Islet of Langerhans (tissue), 1 donor: ENCODE measurements at regions not wholly inside any gene's neighbourhood (a gene's known extent, or its start where the extent isn't known, plus 50 kb on each side); places are given as distances from the start of the nearest gene placed in this dataset.

ENCODE experiments used
- FAIRE-seq: peaks from one replicate; lab custom pipeline; 2011; peaks lifted over from hg19 to GRCh38; lab: Jason Lieb, UNC

- FAIRE-seq, result no peak
Observed at GRCh38 chr2:176613323-176613987, 344.2 kb downstream of the MTX2 start.

DNA sequence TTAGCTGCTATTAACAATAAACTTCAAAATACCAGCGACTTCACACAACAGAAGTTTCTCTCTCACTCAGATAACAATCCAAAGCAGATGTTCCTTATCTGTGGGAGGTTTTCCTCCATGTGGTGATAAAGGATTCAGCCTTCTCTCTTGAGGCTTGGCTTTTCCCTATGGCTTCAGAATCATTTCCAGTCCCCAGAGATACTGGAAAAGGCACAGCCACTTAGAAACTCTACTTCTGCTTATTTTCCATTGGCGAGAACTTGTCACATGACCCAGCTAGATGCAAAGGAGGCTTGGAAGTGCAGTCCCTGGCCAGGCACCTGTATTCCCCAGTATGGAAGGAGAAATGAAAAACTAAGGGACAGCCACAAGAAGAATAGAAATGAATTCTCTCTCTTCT lies 344.8 kb downstream of the MTX2 start:
- no peak for FAIRE-seq

DNA sequence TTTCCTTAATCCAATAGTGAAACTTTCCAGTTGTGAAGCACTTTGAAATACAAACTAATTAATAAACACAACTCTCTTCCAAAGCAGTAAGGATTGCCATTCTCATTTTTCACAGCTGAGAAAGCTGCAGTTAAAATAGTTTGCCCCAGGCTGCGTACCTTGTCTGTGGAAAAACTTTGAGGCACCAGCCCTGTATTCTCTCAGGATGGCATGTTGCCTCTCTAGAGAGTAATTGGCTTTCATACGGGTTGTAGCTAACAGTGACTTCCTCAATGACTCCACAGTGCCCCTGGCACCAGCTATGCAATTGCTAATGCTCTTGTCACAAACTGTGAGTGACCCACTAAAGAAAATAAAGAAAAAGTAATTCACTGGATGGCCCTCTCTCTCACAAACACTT lies 345.7 kb downstream of the MTX2 start:
- FAIRE-seq, result no peak

GRCh38 chr2:176619504-176619903 lies 350.3 kb downstream of the MTX2 start:
- no peak for FAIRE-seq

GRCh38 chr2:176621350-176621749 lies 352.1 kb downstream of the MTX2 start:
- no peak for FAIRE-seq

DNA sequence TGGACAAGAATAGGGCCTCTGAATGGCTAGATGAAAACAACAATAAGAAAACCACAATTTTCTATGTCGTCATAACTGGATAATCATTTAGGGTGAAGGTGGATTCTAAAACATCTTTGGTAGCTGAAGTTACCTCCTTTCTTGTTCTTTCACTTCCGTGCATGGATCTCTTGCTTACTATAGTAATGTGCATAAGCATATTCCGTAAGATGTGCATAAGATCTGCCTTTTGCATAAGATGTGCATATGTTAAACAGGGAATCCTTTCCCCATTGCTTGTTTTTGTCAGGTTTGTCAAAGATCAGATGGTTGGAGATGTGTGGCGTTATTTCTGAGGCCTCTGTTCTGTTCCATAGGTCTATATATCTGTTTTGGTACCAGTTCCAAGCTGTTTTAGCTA lies 353.6 kb downstream of the MTX2 start:
- FAIRE-seq, result no peak

DNA sequence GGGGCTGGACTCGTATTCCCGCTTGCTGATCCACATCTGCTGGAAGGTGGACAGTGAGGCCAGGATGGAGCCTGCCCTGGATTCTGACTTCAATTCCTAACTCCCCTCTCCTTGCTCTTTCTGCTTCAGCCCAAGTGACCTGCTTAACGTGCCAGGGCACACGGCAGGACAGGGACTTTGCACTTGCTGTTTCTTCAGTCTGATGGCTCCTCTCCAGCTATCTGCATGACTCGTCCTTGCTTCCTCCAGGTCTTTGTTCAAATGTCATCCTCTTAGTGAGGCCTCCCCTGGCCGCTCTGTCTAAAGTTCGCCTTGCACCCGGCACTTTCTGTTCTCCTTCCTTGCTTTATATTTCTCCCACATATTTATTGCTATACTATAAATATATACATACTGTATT lies 357.6 kb downstream of the MTX2 start:
- FAIRE-seq, result no peak

GRCh38 chr2:176628438-176628837 lies 359.2 kb downstream of the MTX2 start:
- no peak for FAIRE-seq

DNA sequence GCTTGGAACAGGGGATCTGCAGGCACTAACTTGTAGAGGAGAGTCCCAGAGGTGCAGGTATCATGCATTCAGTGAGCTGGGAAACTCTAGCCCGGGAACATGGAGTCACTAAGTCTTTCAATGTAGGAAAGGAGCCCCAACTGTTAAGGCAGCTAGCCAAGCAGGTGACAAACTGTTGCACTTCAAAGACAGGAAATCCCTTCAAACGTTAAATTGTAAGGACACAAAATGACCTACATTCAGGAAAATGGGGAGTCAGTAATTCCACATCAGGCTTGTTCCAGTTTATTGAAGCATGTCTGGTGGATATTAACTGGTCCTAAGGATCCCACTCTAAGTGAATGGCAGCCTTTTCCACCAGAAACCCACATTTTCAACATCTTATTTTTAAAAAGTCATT lies 364.5 kb downstream of the MTX2 start:
- FAIRE-seq, result no peak

DNA sequence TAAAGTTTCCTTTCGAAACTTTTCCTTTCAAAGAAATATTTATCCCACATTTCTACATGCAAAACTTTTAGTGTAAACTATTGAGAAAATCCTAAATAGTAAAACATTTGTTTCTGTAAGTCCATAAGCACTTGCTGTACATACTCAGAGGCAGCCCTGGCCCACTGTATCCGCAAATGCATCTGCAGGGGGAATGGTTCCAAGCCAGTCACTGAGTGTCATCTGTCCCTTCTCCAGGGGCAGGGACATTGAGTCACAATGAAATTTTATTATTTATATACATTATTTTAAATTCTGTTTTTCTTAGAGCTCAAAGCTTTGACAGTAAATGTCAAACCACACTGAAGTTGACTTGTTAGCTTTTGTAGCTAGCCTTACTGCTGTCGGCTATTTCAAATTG lies 367.2 kb downstream of the MTX2 start:
- no peak for FAIRE-seq

DNA sequence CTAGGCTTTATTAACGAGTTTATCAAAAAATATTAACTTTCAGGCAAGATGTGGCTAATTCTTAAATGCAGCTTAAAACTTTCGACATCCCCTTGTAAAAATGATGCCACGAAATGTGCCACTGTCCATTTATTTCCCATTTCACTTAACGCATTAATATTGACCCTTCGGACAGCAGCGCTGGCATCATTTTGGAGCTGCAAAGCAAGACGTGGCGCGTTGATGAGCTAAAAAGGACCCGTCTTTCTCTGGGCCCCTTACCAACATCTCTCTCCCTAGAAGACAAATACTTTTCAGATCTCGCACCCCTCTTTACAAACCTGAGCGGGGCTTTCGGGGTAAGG lies 367.9 kb downstream of the MTX2 start:
- FAIRE-seq, result no peak

DNA sequence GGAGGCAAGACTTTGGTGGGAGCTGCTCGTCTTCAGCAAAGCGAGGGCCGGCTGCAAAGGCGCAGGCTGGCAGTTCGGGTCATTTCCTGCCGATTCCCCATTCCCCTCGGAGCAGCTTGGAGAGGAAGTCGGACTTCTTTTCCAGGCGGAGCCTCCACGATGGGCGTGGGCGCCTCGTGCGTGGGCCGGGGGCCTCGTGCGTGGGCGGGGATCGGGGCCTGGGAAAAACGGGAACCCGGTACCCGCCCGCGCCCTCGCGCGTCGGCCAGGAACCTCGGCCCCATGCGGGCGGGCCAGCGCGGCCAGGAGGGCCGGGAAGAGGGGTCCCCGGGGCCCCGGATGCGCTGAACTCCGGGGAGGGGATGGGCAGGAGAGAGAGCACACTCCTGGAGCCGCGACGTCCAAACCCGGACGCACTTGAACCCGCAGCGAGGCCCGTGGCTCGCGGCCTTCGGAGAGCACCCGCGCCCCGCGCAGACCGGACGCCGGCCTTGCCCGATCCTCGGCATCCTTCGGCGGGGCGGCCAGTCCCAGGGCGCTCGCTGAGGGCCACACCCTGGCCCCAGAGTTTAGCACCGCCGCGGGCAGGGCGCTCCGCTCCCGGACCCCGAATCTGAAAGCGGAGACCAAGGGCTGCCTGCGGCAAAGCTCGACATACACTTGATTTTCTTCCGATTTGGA lies 368.4 kb downstream of the MTX2 start:
- FAIRE-seq, result no peak

DNA sequence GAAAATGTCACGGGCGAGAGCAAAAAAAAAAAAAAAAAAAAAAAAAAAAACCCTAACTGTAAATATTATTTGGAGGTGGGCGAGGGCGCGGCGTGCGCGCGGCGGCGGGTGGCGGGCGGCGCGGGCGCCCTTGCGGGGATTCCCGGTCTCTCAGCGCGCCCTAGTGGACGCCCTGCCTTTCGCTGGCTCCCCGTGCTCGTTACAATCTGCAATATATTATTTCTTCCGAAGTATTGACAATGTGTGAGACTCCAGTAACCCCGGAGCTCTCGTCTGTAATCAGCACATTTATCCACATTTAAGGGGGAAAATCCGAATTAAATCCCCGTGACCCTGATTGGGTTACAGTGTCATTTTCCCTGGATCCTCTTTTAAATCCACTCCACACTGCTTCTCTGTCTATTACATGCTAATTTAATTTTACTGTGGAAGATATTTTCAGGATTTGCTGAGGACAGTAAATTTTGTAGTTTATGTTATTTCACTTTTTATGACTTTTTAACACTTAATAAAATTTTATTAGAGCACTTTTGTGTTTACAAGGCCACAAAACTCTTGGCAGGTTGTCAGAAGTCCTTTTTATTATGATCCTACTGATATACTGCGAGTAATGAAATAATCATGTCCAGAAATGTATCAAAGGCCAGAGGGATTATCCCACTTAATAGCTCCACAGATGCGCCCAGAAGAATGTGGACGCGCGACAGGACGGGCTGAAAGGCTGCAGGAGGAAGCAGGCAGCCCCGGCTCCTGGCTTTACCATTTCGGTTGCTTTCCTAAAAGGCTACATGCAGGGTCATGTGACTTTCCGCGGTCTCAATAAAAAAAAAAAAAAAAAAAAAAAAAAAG lies 369.1 kb downstream of the MTX2 start:
- FAIRE-seq, result peak; percentile 47

- FAIRE-seq, result no peak
Observed at GRCh38 chr2:176639016-176639343, 369.7 kb downstream of the MTX2 start.

DNA sequence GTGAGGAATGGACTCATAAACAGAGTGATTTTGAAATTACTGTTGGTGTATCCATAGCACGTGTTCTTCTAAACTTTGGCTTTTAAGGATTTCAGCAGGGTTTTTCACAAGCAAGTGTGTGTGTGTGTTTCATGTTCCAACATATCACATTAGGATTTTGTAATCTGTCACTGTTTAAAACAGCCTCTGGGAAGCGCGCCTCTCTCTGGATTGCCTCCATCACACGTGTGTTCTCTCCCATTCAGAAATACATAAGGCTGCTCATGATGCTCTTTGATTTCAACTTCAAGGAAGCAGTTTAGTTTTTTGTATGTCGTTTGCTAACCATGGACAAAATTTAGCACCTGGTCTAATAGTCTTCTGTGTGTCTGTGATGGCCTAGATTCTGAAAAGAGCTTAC lies 370.4 kb downstream of the MTX2 start:
- no peak for FAIRE-seq

DNA sequence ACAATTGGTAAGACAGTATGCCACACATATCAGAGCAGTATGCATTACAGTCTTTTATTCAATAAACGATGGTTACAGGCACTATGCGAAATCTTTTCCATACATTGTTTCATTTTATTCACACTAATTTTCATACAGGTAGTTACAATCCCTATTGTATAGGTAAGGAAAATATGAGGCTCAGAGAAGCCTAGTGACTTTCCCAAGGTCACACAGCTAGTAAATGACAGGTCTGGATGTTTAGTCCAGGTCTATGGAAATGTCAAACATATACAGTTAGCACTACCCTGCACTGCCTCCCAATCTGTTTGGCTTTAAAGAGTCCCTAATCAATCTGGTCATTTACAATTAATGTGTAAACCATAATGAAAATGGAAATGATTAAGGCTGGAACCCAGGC lies 372.2 kb downstream of the MTX2 start:
- FAIRE-seq, result no peak

DNA sequence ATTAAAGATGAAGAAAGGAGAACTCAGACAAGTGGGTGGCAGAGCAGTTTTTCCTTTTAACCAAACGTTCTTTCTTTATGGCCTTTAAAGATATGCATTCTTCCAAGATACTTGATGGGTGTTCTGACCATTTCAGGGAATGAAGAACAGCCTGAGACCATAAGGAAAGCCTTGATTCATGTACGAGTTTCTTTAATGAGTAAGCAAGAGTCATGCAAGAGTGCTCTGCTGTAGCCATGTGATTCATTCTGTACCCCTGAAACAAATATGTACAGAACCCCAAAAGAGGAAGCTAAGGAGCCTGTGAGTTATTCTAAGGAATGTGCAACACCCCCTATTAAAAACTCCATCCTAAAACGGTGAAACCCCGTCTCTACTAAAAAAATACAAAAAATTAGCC lies 372.8 kb downstream of the MTX2 start:
- FAIRE-seq, result no peak

GRCh38 chr2:176643646-176644045 lies 374.4 kb downstream of the MTX2 start:
- no peak for FAIRE-seq

DNA sequence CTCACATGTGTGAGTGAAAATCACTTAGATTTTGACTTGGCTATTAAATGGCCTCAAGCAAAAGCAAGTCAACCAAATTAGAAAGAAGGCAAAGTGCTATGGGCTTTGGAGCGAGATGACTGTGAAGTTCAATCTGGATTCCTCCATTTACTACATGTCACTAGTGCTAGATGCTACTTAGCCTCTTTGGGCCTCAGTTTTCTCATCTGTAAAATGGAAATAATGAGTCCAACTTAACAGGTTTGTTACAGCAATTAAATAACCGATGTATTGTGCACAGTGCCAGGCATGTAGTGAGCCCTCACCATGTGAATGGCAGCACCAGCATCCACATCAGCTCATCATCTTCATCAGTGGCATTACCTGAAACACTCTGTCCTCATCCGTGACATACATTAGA lies 376.3 kb downstream of the MTX2 start:
- FAIRE-seq, result no peak

- no peak for FAIRE-seq
Observed at GRCh38 chr2:176646033-176646615, 376.9 kb downstream of the MTX2 start.

DNA sequence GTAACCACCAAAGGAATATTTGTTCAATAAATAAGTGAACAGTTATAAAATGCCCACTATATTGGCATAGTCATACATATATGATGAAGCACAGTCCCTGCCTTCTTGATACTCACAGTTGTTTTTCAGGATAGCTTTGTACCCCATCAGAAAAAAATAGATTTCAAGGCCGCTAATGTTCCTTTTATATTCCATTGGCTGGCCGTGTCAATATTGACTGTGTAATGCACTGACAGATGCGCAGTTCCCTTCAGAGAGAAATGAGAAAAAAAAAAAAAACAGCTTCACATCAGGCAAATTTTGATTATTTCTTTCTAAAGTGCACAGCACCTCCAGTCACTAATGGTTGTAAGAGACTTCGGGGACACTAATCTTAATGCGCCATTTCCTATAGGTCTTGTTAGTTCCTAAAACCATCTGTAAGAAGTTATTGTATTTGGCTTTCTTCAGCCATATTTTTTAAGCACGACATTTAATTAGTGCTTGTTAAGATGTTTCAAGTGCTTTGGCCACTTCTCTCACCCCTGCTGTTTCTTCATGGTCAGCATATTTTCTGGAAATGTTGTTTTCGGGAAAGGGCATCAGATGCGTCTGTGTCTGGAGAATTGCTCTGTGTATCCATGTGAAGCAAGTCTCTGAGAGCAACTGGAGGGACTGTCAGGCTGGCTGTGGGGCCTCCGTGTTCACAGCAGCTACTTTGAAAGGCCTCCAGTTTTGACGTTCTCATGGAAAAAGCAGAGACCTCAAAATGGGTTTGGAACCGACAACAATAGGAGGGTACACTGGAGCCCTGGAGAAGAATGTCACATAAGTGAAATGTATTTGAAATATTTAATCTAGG lies 378.3 kb downstream of the MTX2 start:
- FAIRE-seq, result no peak

DNA sequence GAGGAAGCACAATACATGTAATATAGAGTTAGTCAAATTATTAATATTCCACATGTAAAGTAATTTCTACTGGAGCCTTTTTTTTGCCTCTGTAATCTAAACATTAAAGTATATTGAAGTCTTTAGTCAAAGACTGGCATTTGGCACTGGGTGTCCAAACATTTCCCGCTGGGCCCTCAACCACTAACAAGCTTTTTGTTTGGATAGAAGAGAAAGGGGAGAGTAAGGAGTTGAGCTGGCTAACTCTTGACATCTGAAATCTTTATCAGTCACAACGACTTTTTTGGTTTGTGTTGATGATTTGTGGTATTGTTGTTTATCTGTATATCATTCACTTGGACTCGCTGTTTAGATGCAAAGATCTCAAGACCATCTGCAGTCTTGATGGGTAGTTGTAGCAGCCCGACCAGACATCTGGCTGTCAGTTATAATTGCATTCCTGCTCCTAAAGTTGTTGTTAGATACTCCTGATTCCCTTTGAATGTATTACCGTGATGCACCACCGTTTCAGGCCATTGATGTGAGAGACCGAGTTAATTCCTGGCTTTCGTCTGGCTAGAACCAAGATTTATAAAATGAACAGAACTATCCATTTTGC lies 379.6 kb downstream of the MTX2 start:
- no peak for FAIRE-seq
